Spinal cord (tissue), 9 donors: ENCODE measurements at regions not wholly inside any gene's neighbourhood (a gene's known extent, or its start where the extent isn't known, plus 50 kb on each side); places are given as distances from the start of the nearest gene placed in this dataset.

Experiments
- DNase-seq, 6 donors: peaks; one replicate each; pipeline versions ENCODE4 v3.0.0 to v3.0.0-alpha.2; 2013 to 2015; ENCODE audit warnings: low spot score in 6 of 6, low read depth in 4 of 6
- H3K27ac ChIP-seq: one replicate; pipeline ENCODE4 v1.5.1; 2013; ENCODE audit warnings: low read depth, low read length, control low read depth
- H3K27me3 ChIP-seq: one replicate; pipeline ENCODE4 v1.6.1; 2013; ENCODE audit warnings: low read length; ENCODE audit not compliant: control insufficient read depth, insufficient read depth
- H3K36me3 ChIP-seq: one replicate; pipeline ENCODE4 v1.6.1; 2013; ENCODE audit warnings: low read length; ENCODE audit not compliant: control insufficient read depth, insufficient read depth
- H3K4me1 ChIP-seq: one replicate; pipeline ENCODE4 v1.6.1; 2013; ENCODE audit warnings: low read length; ENCODE audit not compliant: control insufficient read depth, insufficient read depth
- H3K4me3 ChIP-seq: one replicate; pipeline ENCODE4 v1.5.1; 2013; ENCODE audit warnings: low read depth, low read length, control low read depth
- H3K9me3 ChIP-seq: one replicate; pipeline ENCODE4 v1.6.1; 2013; ENCODE audit warnings: low read length; ENCODE audit not compliant: control insufficient read depth, insufficient read depth
- WGBS: methylation state at CpG from one replicate; pipeline ENCODE4 v1.1.5; 2013; ENCODE audit warnings: missing lambda C conversion rate; ENCODE audit not compliant: insufficient coverage; 5-methylcytosine and 5-hydroxymethylcytosine counted together
- donor health status: healthy.

DNA sequence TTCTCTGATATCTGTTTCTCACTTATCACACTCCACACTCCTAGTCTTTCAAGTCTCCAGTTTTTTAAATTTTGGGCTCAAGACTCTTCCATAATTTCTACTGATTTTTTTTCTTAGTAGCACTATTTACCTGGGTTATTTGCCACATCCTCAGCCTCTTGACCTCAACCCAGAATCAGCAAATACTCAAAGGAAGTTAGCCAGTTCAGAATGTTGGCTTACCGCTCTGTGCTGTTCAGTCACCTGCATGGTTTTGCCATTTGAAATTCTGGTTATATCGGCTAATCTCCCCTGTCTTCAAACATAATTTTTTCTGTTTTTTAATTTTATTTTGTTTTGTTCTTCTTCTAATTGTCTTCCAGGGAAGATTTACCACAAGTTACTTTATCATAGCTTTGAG lies 412.6 kb downstream of the PTH2R start:
- Histone ChIP-seq H3K36me3 (no peaks in the 10 kb centered on the region), H3K9me3 (no peaks in the 10 kb centered on the region), H3K27ac (no peak overlapping the region), H3K4me1 (no peaks in the 10 kb centered on the region), H3K27me3 (no peaks in the 10 kb centered on the region), H3K4me3 (no peak overlapping the region)
- WGBS = no CpG with 5 or more reads among the region's 2 CpGs
- no peak for DNase-seq

DNA sequence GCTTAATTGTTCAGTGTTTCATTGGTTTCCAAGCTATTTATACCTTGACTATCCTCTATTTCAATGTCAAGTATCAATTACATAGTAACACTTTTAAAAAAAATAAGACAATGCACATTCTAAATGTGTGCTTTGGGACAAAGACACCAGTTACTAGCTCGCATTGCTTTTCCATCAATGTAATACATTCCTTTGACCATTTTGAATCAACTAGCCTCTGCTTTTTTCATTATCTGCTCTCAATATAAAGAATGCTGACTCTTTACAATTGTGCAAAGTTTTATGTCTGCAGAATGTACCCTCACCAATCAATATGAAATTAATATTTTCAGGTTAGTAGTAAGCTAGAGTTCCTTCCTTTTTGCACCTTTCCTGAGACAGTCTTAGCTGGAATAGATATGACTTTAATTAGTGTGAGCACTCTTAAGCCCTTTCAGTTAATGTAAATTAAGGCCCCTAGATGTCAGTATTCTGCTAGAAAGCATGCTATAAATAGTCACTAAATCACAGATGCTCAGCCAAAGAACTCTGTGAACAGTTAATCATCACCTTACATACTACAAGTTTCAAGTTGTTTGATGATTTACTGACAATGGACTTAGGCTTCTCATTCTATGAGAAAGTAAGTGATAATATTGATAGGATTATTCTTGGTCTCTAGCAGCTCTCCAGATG lies 413.6 kb downstream of the PTH2R start:
- Histone ChIP-seq H3K4me1 (no peaks in the 10 kb centered on the region), H3K9me3 (no peaks in the 10 kb centered on the region), H3K27me3 (no peaks in the 10 kb centered on the region), H3K36me3 (no peaks in the 10 kb centered on the region), H3K4me3 (no peak overlapping the region), H3K27ac (no peak overlapping the region)
- WGBS = no CpG with 5 or more reads among the region's 1 CpG
- peak in 2 of 6 donors; percentile 46 to 80 for DNase-seq

DNA sequence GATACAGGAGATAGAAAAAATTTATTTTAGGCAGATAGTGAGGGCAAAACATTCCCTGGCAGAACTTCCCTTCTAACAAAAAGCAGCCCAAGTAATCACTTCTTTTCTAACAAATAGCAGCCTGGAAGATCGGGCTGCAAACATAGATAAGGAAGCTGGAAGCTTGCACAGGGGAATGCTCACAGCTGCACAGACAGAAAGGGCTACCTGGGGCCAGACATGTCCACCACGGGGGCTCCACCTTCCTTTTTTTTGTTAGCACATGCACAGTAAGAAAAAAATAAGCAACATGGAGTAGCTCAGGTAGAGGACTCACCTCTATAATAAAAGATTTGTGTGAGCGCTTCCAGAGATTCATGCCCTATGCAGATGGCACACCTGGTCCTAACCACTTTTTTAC lies 420.5 kb downstream of the PTH2R start:
- H3K9me3 ChIP-seq = no peaks in the 10 kb centered on the region
- no peaks in the 10 kb centered on the region for H3K36me3 ChIP-seq
- DNase-seq = no peak
- 67% methylated on average over 1 of the region's 3 CpGs for WGBS
- H3K4me1 ChIP-seq = no peaks in the 10 kb centered on the region
- no peak overlapping the region for H3K4me3 ChIP-seq
- H3K27ac ChIP-seq = no peak overlapping the region
- H3K27me3 ChIP-seq = no peaks in the 10 kb centered on the region

DNA sequence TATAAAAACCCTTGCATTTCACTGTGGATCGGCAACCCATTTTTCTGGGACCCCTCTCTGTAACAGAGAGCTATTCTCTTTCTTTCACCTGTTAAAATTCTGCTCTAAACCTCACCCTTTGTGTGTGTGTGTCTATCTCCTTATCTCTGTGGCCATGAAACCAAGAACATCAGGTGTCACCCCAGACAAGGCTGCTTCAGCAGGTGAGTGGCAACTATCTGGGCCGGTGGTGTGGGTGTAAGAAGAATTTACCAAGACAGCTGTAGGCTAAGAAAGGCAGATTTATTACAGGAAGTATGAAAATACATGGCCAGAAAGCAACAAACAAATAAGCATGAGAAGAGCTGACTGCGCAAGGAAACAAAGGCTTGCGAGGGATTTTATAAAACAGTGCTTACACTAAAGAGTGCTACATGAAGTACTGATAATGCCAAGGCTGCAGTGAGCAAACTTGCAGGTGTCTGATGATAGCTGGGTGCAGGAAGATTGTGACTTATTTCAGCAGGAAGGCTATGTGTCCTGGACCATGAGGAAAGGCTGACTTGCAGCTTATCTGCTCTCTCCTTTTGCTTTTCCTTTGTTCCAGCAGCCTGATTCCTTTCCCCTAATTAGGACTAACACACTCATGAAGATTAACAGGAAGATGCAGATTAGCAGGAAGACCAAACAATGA lies 421.1 kb downstream of the PTH2R start:
- H3K27me3 ChIP-seq = no peaks in the 10 kb centered on the region
- DNase-seq = peak in 1 of 6 donors; percentile 14
- H3K4me1 ChIP-seq = no peaks in the 10 kb centered on the region
- no peaks in the 10 kb centered on the region for H3K36me3 ChIP-seq
- no peaks in the 10 kb centered on the region for H3K9me3 ChIP-seq
- H3K4me3 ChIP-seq = no peak overlapping the region
- no peak overlapping the region for H3K27ac ChIP-seq
- 74% methylated on average over 4 of the region's 4 CpGs for WGBS

DNA sequence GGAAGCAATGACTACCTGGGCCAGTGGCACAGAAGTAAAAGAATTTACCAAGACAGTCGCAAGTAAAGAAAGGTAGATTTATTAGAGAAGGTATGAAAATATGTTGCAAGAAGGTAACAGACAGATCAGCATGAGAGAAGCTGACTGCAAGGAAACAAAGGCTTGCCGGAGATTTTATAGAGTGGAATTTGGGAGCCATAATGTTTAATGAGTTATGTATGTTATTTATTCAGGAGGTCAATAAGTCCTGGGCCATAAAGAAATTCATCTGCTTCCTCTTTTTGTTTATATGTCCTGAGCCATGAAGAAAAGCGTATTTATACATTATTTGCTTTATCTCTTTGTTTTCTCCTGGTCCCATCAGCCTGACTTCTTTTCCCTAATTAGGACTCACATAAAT lies 423.6 kb downstream of the PTH2R start:
- no peaks in the 10 kb centered on the region for H3K27me3 ChIP-seq
- no peak overlapping the region for H3K4me3 ChIP-seq
- H3K27ac ChIP-seq = no peak overlapping the region
- no peaks in the 10 kb centered on the region for H3K4me1 ChIP-seq
- no peaks in the 10 kb centered on the region for H3K36me3 ChIP-seq
- peak in 1 of 6 donors; percentile 8 for DNase-seq
- H3K9me3 ChIP-seq = no peaks in the 10 kb centered on the region
- 83% methylated on average over 1 of the region's 3 CpGs for WGBS

DNA sequence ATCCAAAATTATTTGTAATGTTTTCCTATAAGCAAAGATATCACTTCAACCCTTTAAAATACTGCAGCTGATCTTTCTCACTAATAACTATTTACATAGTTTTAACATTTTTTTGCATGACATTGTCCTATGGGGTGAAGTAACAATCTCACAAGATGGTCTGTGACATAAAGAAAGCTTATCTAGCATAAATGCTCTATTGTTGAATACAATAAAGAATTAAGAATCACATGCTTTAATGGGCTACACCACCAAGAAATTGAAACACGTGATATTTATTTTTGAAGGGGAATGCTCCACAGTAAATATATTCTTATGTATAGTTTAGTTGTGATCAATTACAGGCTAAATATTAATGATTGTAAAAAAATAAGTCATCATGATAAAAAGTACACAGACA lies 441.1 kb downstream of the PTH2R start:
- no peak for DNase-seq
- H3K27ac ChIP-seq = no peak overlapping the region
- no peaks in the 10 kb centered on the region for H3K27me3 ChIP-seq
- H3K4me1 ChIP-seq = no peaks in the 10 kb centered on the region
- H3K9me3 ChIP-seq = peaks cover 4% of the 10 kb centered on the region
- whole genome bisulfite sequencing = no CpG with 5 or more reads among the region's 1 CpG
- no peaks in the 10 kb centered on the region for H3K36me3 ChIP-seq
- H3K4me3 ChIP-seq = no peak overlapping the region

DNA sequence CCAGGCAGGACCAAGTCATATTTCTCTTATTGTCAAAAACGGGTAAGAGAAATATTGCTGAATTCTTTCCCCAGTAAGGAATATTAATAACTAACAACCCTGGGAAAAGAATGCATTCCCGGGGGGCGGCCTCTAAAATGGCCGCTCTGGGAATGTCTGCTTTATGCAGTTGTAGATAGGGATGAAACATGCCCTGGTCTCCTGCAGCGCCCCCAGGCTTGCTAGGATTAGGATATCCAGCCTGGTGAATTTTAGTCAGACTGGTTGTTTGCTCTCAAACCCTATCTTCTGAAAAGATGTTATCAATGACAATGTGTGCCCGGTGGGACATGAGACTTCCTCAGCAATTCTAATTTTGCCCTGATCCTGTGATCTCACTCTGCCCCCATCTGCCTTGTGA lies 448.1 kb downstream of the PTH2R start:
- no peak overlapping the region for H3K4me3 ChIP-seq
- no peaks in the 10 kb centered on the region for H3K27me3 ChIP-seq
- peaks cover 4% of the 10 kb centered on the region for H3K9me3 ChIP-seq
- DNase-seq = no peak
- WGBS = 97% methylated on average over 5 of the region's 6 CpGs
- H3K4me1 ChIP-seq = no peaks in the 10 kb centered on the region
- no peak overlapping the region for H3K27ac ChIP-seq
- no peaks in the 10 kb centered on the region for H3K36me3 ChIP-seq

DNA sequence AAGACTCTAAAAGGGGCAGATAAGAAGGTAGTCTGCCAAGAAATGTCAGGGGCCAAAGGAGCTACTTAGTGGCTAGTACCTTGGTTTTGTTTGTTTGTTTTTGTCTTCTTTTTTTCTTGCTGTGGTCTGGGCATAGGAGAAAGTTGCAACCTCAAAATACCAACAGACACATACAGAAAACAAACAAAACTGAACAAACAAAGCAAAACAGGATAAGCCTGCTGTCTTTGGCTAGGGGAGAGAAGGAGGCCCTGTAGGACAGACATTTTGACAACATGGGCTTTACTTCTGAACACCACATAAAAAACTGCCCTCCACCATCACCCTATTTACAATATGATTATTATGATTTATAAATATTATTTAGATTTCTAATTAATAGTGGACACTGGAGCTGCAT lies 460.8 kb downstream of the PTH2R start:
- no peaks in the 10 kb centered on the region for H3K27me3 ChIP-seq
- H3K36me3 ChIP-seq = no peaks in the 10 kb centered on the region
- DNase-seq = no peak
- H3K4me3 ChIP-seq = no peak overlapping the region
- no peak overlapping the region for H3K27ac ChIP-seq
- H3K4me1 ChIP-seq = no peaks in the 10 kb centered on the region
- peaks cover 6% of the 10 kb centered on the region for H3K9me3 ChIP-seq

DNA sequence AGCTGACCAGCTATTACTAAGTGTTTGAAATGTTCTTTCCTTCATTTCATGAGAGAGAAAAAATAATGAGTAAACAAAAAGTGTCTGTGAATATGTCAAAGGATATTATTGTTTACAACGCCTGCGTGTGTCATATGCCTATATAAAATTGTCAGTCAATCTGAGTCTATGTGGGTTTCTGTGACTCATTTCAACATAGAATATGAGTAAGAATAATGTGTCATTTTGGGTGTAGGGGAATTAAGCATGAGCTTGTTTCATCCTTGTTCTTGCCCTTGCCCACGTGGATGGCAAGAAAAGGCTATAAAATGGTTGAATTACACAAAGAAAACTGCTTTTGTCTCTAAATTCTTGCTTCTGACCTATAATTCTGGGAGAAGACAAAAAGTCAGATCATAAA lies 466.0 kb downstream of the PTH2R start:
- H3K27ac ChIP-seq = no peak overlapping the region
- H3K9me3 ChIP-seq = peaks cover 6% of the 10 kb centered on the region
- no peaks in the 10 kb centered on the region for H3K4me1 ChIP-seq
- WGBS = 70% methylated on average over 2 of the region's 3 CpGs
- no peak overlapping the region for H3K4me3 ChIP-seq
- no peaks in the 10 kb centered on the region for H3K27me3 ChIP-seq
- DNase-seq = peak in 1 of 6 donors; percentile 2
- no peaks in the 10 kb centered on the region for H3K36me3 ChIP-seq

DNA sequence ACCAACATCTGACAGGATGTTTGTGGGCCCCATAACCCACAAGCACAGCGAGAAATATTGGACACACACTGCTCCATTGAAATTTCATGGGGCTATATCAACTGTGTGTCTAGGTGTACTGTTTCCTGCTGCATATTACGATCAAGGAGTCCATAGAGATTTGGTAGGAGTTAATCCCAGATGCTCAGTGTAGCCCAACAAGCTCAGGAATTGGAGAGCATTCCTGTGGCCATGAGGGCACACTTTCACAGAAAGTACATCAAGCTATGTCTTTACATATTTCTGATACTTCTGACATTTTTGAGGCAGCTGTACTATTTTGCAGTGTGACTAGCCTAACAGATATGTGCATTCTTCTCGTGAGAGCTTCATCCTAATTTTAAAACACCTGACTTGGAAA lies 473.1 kb downstream of the PTH2R start:
- Histone ChIP-seq H3K36me3 (no peaks in the 10 kb centered on the region), H3K4me3 (no peak overlapping the region), H3K27ac (no peak overlapping the region), H3K27me3 (no peaks in the 10 kb centered on the region), H3K9me3 (no peaks in the 10 kb centered on the region), H3K4me1 (no peaks in the 10 kb centered on the region)
- DNase-seq = no peak
- WGBS = 80% methylated on average over 2 of the region's 3 CpGs
